GM10266 (cell line): ENCODE measurements at regions not wholly inside any gene's neighbourhood (a gene's known extent, or its start where the extent isn't known, plus 50 kb on each side); places are given as distances from the start of the nearest gene placed in this dataset.

Experiments
- DNase-seq: peaks from one replicate; pipeline ENCODE4 v3.0.0; 2012; ENCODE audit errors: extremely low spot score
- CTCF ChIP-seq: IDR thresholded peaks from 2 replicates; pipeline ENCODE4 v1.5.1; 2012; ENCODE audit warnings: mild to moderate bottlenecking, low read depth; ENCODE audit not compliant: control insufficient read depth, insufficient read depth; ENCODE audit errors: missing control alignments

GRCh38 chr15:29872716-29873115 is 50.4 kb upstream of the TJP1 start:
- TF ChIP-seq CTCF = no peak
- DNase-seq = no peak
